K562 (cell line): ENCODE measurements at regions not wholly inside any gene's neighbourhood (a gene's known extent, or its start where the extent isn't known, plus 50 kb on each side); places are given as distances from the start of the nearest gene placed in this dataset.
"Not testable (repeated sequence)": the region's sequence is repeated elsewhere in the genome, so short reads cannot be mapped to it uniquely, and the experiment has no call there.

Experiments
- BHLHE40 ChIP-seq: IDR thresholded peaks from 2 replicates; pipeline ENCODE4 v1.6.1; 2011; ENCODE audit warnings: low read length, improper control_type of control experiment
- CBX8 ChIP-seq: fragments of 200-600 bp; sonication (generic); IDR thresholded peaks from 2 replicates; pipeline ENCODE4 v1.6.1; 2012; ENCODE audit warnings: borderline replicate concordance, mixed run types, low read depth, mild to moderate bottlenecking, moderate library complexity, mixed read lengths, low read length, control low read depth, inconsistent platforms; ENCODE audit not compliant: poor library complexity, severe bottlenecking; ENCODE audit errors: extremely low read depth
- CTCF ChIP-seq, 3 experiments: IDR thresholded peaks in 2 of 3; conservative IDR thresholded peaks in 1 of 3; 2 replicates each; pipeline ENCODE4 v1.5.1; 2011 to 2012; ENCODE audit warnings: low read length in 3 of 3, mild to moderate bottlenecking in 3 of 3, control low read depth in 2 of 3, improper control_type of control experiment in 1 of 3, inconsistent platforms in 1 of 3, low read depth in 1 of 3, mixed read lengths in 1 of 3, moderate library complexity in 1 of 3; ENCODE audit not compliant: insufficient read depth in 2 of 3
- DNMT1 ChIP-seq: fragments of 450-650 bp; IDR thresholded peaks from 2 replicates; pipeline ENCODE4 v1.6.1; 2016; ENCODE audit warnings: antibody characterized with exemption, mild to moderate bottlenecking
- GATAD2B ChIP-seq: fragments of 450-650 bp; IDR thresholded peaks from 2 replicates; pipeline ENCODE4 v1.6.1; 2017; ENCODE audit warnings: mild to moderate bottlenecking, borderline replicate concordance
- MYNN ChIP-seq, 2 experiments: sonication (generic); formaldehyde crosslinking in 1 of 2; IDR thresholded peaks; 2 replicates each; pipeline versions ENCODE4 v1.5.0 to v1.6.1; 2016 to 2020; ENCODE audit warnings: antibody characterized with exemption in 1 of 2, missing genetic modification reagents in 1 of 2
- NR3C1 ChIP-seq: sonication (generic); formaldehyde crosslinking; IDR thresholded peaks from 2 replicates; pipeline ENCODE4 v1.8.1; 2022; ENCODE audit warnings: missing genetic modification reagents
- SMAD1 ChIP-seq: fragments of 150-350 bp; IDR thresholded peaks from 2 replicates; pipeline ENCODE4 v1.6.1; 2014; ENCODE audit warnings: low read length, low read depth; ENCODE audit not compliant: partially characterized antibody
- ZNF311 ChIP-seq: fragments of 250-450 bp; sonication (Bioruptor Pico); IDR thresholded peaks from 2 replicates; pipeline ENCODE4 v1.4.0; 2020; ENCODE audit warnings: mild to moderate bottlenecking, moderate library complexity
- ZNF707 ChIP-seq: fragments of 250-450 bp; sonication (Bioruptor Pico); conservative IDR thresholded peaks from 2 replicates; pipeline ENCODE4 v1.8.0; 2022; ENCODE audit warnings: inconsistent platforms, mild to moderate bottlenecking, moderate library complexity
- ZZZ3 ChIP-seq: fragments of 450-650 bp; IDR thresholded peaks from 2 replicates; pipeline ENCODE4 v1.6.1; 2016; ENCODE audit warnings: antibody characterized with exemption, mild to moderate bottlenecking, moderate library complexity

GRCh38 chrY:18866887-18867551 lies 93.5 kb upstream of the HSFY2 start:
- TF ChIP-seq BHLHE40; ZNF707; CTCF (IDR thresholded peaks at IDR 0.05 in 2 of 3, conservative IDR thresholded peaks at IDR 0.05 in 1 of 3; ENCODE audit: insufficient read depth in 2 of 3, low read depth in 1 of 3, low read length in 3 of 3); NR3C1 (CRISPR knock-in tag); SMAD1; MYNN (IDR thresholded peaks at IDR 0.05); MYNN (CRISPR knock-in tag; IDR thresholded peaks at IDR 0.05); ZNF311 (CRISPR knock-in tag); GATAD2B; CBX8; ZZZ3; DNMT1: not testable (repeated sequence)
